ENCODE measurements at regions not wholly inside any gene's neighbourhood (a gene's known extent, or its start where the extent isn't known, plus 50 kb on each side); places are given as distances from the start of the nearest gene placed in this dataset.

DNA sequence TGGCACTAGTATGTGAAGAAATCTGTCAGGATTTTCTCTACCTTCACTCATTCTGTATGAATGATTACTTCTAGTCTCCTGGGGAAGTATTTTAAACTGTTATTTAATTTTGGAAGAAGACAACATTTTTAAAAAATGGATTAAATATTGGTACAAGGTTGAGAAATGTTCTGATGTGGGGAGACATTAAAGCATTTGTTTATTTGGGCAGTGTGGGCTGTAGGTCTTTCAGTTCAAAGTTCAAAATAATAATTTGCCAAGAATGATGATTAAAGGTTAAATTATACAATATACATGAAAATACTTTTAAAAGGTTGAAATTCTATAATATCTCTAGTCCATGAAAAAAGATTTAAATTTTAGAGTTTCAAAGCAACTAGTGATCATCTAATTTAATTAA, 194.7 kb downstream of the NHLRC3 start:
- TF ChIP-seq, protein P1, sequence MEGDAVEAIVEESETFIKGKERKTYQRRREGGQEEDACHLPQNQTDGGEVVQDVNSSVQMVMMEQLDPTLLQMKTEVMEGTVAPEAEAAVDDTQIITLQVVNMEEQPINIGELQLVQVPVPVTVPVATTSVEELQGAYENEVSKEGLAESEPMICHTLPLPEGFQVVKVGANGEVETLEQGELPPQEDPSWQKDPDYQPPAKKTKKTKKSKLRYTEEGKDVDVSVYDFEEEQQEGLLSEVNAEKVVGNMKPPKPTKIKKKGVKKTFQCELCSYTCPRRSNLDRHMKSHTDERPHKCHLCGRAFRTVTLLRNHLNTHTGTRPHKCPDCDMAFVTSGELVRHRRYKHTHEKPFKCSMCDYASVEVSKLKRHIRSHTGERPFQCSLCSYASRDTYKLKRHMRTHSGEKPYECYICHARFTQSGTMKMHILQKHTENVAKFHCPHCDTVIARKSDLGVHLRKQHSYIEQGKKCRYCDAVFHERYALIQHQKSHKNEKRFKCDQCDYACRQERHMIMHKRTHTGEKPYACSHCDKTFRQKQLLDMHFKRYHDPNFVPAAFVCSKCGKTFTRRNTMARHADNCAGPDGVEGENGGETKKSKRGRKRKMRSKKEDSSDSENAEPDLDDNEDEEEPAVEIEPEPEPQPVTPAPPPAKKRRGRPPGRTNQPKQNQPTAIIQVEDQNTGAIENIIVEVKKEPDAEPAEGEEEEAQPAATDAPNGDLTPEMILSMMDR (conservative IDR thresholded peaks at IDR 0.05; ENCODE audit: low read depth, low read length), result no peak
- TF ChIP-seq EZH2phosphoT487 (IDR thresholded peaks at IDR 0.05; ENCODE audit: borderline replicate concordance, low read length), result no peak
- no peak for TF ChIP-seq EZH2 (IDR thresholded peaks at IDR 0.05; ENCODE audit: low read length, unreplicated experiment)
